B cell (primary cell): ENCODE measurements at regions not wholly inside any gene's neighbourhood (a gene's known extent, or its start where the extent isn't known, plus 50 kb on each side); places are given as distances from the start of the nearest gene placed in this dataset.

Experiments
- ATAC-seq: fragments of 200-7000 bp; cut with Tn5 transposase; one replicate; pipeline ENCODE4 v1.10.0; 2021; ENCODE audit warnings: low read depth, mild to moderate bottlenecking, moderate number of reproducible peaks, moderate library complexity
- CTCF ChIA-PET: fragments of 350-600 bp; sonication (Branson Sonifier 250); formaldehyde crosslinking; loops from one replicate; lab custom pipeline; 2021; ENCODE audit warnings: antibody characterized with exemption, inconsistent platforms; lab: Charles Lee
- POLR2A ChIA-PET: fragments of 350-600 bp; sonication (Branson Sonifier 250); formaldehyde crosslinking; loops from one replicate; lab custom pipeline; 2021; ENCODE audit warnings: antibody characterized with exemption; lab: Charles Lee
- DNase-seq: peaks from one replicate; pipeline ENCODE4 v3.0.0; 2013
- H2AFZ ChIP-seq: 2 replicates; pipeline ENCODE4 v1.6.1; 2012; ENCODE audit warnings: mild to moderate bottlenecking, low read depth, low read length; ENCODE audit not compliant: insufficient read depth, poor library complexity, severe bottlenecking
- H3K27ac ChIP-seq, 2 donors: 1 replicate in 1 of 2; 2 replicates in 1 of 2; pipeline ENCODE4 v1.5.1; 2012 to 2013; ENCODE audit warnings: low read length in 2 of 2, mild to moderate bottlenecking in 2 of 2, moderate library complexity in 1 of 2
- H3K27me3 ChIP-seq, 4 experiments: fragments of 200-600 bp in 1 of 4; sonication (generic) in 1 of 4; replicated peaks in 1 of 4; 1 replicate in 2 of 4; 2 replicates in 2 of 4; pipeline versions ENCODE4 v1.6.1 to v1.7.0; 2013 to 2016; ENCODE audit warnings: low read length in 3 of 4, mild to moderate bottlenecking in 2 of 4, mixed read lengths in 1 of 4, moderate library complexity in 1 of 4; ENCODE audit not compliant: insufficient read depth in 4 of 4, control insufficient read depth in 3 of 4; ENCODE audit errors: control extremely low read depth in 1 of 4
- H3K36me3 ChIP-seq, 2 experiments: replicated peaks in 1 of 2; 1 replicate in 1 of 2; 2 replicates in 1 of 2; pipeline versions ENCODE4 v1.6.1 to v1.7.1; 2013; ENCODE audit warnings: low read length in 1 of 2; ENCODE audit not compliant: insufficient read depth in 2 of 2, control insufficient read depth in 1 of 2; ENCODE audit errors: control extremely low read depth in 1 of 2, extremely low read depth in 1 of 2
- H3K4me1 ChIP-seq, 2 donors: fragments of 200-600 bp in 1 of 2; sonication (generic) in 1 of 2; 1 replicate in 1 of 2; 2 replicates in 1 of 2; pipeline versions ENCODE4 v1.5.1 to v1.6.1; 2013 to 2017; ENCODE audit warnings: low read length in 2 of 2; ENCODE audit not compliant: control insufficient read depth in 2 of 2, insufficient read depth in 2 of 2
- H3K4me2 ChIP-seq: replicated peaks from 2 replicates; pipeline ENCODE3; 2012; ENCODE audit warnings: mild to moderate bottlenecking, low read depth, low read length; ENCODE audit not compliant: poor library complexity, severe bottlenecking
- H3K4me3 ChIP-seq, 5 experiments: fragments of 200-600 bp in 1 of 5; sonication (generic) in 1 of 5; 1 replicate in 3 of 5; 2 replicates in 2 of 5; pipeline versions ENCODE4 v1.5.1 to v1.7.0; 2011 to 2016; ENCODE audit warnings: low read length in 4 of 5, mild to moderate bottlenecking in 4 of 5, low read depth in 2 of 5, control low read depth in 1 of 5, moderate library complexity in 1 of 5; ENCODE audit not compliant: insufficient read depth in 1 of 5; ENCODE audit errors: control extremely low read depth in 1 of 5, extremely low read depth in 1 of 5
- H3K79me2 ChIP-seq: fragments of 200-600 bp; sonication (generic); one replicate; pipeline ENCODE4 v1.6.0; 2016; ENCODE audit warnings: low read length; ENCODE audit not compliant: control insufficient read depth, insufficient read depth
- H3K9ac ChIP-seq: fragments of 200-600 bp; sonication (generic); 2 replicates; pipeline ENCODE4 v1.6.1; 2017; ENCODE audit warnings: mild to moderate bottlenecking, low read length, moderate library complexity
- H3K9me3 ChIP-seq, 3 donors: one replicate each; pipeline versions ENCODE4 v1.6.1 to v1.7.1; 2013; ENCODE audit warnings: low read length in 2 of 3; ENCODE audit not compliant: control insufficient read depth in 2 of 3, insufficient read depth in 1 of 3; ENCODE audit errors: control extremely low read depth in 1 of 3
- H4K20me1 ChIP-seq: 2 replicates; pipeline ENCODE4 v1.6.0; 2012; ENCODE audit warnings: mild to moderate bottlenecking, low read length; ENCODE audit not compliant: insufficient read depth, control insufficient read depth, poor library complexity, severe bottlenecking
- H3K27ac Mint-ChIP-seq: one replicate; pipeline ENCODE4 v1.8.0; 2021; ENCODE audit warnings: mixed read lengths
- H3K27me3 Mint-ChIP-seq: one replicate; pipeline ENCODE4 v1.8.0; 2021; ENCODE audit warnings: mixed read lengths
- H3K4me1 Mint-ChIP-seq: one replicate; pipeline ENCODE4 v1.8.0; 2021; ENCODE audit warnings: mixed read lengths
- H3K4me3 Mint-ChIP-seq: one replicate; pipeline ENCODE4 v1.8.0; 2021; ENCODE audit warnings: mixed read lengths
- H3K9me3 Mint-ChIP-seq: one replicate; pipeline ENCODE4 v1.8.0; 2022; ENCODE audit warnings: mixed read lengths; ENCODE audit not compliant: insufficient read depth
- CTCF ChIP-seq: fragments of 200-600 bp; IDR thresholded peaks from one replicate; pipeline ENCODE4 v1.8.0; 2022; ENCODE audit warnings: antibody characterized with exemption, mild to moderate bottlenecking
- EZH2 ChIP-seq: IDR thresholded peaks from 2 replicates; pipeline ENCODE4 v1.6.1; 2012; ENCODE audit warnings: borderline replicate concordance, low read depth, mild to moderate bottlenecking, moderate library complexity, low read length; ENCODE audit not compliant: insufficient read depth, poor library complexity, severe bottlenecking
- WGBS: methylation state at CpG from one replicate; pipeline ENCODE4 v1.1.5; 2013; ENCODE audit warnings: missing lambda C conversion rate; ENCODE audit not compliant: insufficient coverage; 5-methylcytosine and 5-hydroxymethylcytosine counted together
- intact Hi-C: fragments of 100-400 bp; cut with micrococcal nuclease; formaldehyde crosslinking; loops from one replicate; pipeline ENCODE4 v1.10.0; 2022

- H3K27me3 Mint-ChIP-seq, result peaks cover 17% of the 10 kb centered on the region
- H3K27ac Mint-ChIP-seq, result no peak overlapping the region
- H3K4me1 ChIP-seq, result no peaks in the 10 kb centered on the region
- no peaks in the 10 kb centered on the region for H3K27me3 ChIP-seq
- ChIA-PET CTCF (no interaction called here), POLR2A (no interaction called here)
- intact Hi-C loops, result no loop called here
- no peak for DNase-seq
- no peak overlapping the region for H3K27ac ChIP-seq
- H3K4me2 ChIP-seq, result no peak overlapping the region
- no peaks in the 10 kb centered on the region for H3K79me2 ChIP-seq
- no peaks in the 10 kb centered on the region for H4K20me1 ChIP-seq
- no peak for ATAC-seq
- H3K9me3 Mint-ChIP-seq, result no peaks in the 10 kb centered on the region
- no peak overlapping the region for H3K9ac ChIP-seq
- TF ChIP-seq CTCF, result no peak
- TF ChIP-seq EZH2, result no peak
- H2AFZ ChIP-seq, result no peak overlapping the region
- no peaks in the 10 kb centered on the region for H3K36me3 ChIP-seq
- H3K4me3 Mint-ChIP-seq, result no peak overlapping the region
- H3K4me3 ChIP-seq, result no peak overlapping the region
- H3K9me3 ChIP-seq, result no peaks in the 10 kb centered on the region
- no peaks in the 10 kb centered on the region for H3K4me1 Mint-ChIP-seq
- no CpG with 5 or more reads among the region's 1 CpG for WGBS
Measured at GRCh38 chr9:7668541-7668940, 131.0 kb downstream of the DMAC1 start.

GRCh38 chr9:7665874-7666273 is 133.7 kb downstream of the DMAC1 start:
- H3K9me3 Mint-ChIP-seq, result no peaks in the 10 kb centered on the region
- Histone ChIP-seq H3K4me1 (no peaks in the 10 kb centered on the region), H3K9ac (no peak overlapping the region), H3K4me3 (no peak overlapping the region), H3K9me3 (no peaks in the 10 kb centered on the region), H3K4me2 (no peak overlapping the region), H2AFZ (no peak overlapping the region), H3K27me3 (no peaks in the 10 kb centered on the region), H3K79me2 (no peaks in the 10 kb centered on the region), H3K27ac (no peak overlapping the region), H4K20me1 (no peaks in the 10 kb centered on the region), H3K36me3 (no peaks in the 10 kb centered on the region)
- ChIA-PET POLR2A (no interaction called here), CTCF (interaction anchor here (0.6 kb wide), 1 partner anchor 10 kb away, joined by 3 read pairs; no protein-coding TSS in a partner anchor)
- TF ChIP-seq CTCF (no peak), EZH2 (no peak)
- peaks cover 12% of the 10 kb centered on the region for H3K27me3 Mint-ChIP-seq
- 83% methylated on average over 1 of the region's 3 CpGs for WGBS
- ATAC-seq, result no peak
- H3K4me1 Mint-ChIP-seq, result no peaks in the 10 kb centered on the region
- no peak for DNase-seq
- no peak overlapping the region for H3K27ac Mint-ChIP-seq
- intact Hi-C loops, result no loop called here
- no peak overlapping the region for H3K4me3 Mint-ChIP-seq
